Neural progenitor cell (in vitro differentiated cells): ENCODE measurements at regions not wholly inside any gene's neighbourhood (a gene's known extent, or its start where the extent isn't known, plus 50 kb on each side); places are given as distances from the start of the nearest gene placed in this dataset.

Source experiments
- EZH2 ChIP-seq: fragments of 200-600 bp; sonication (generic); IDR thresholded peaks from 2 replicates; pipeline ENCODE4 v1.6.1; 2017; ENCODE audit warnings: antibody characterized with exemption, mild to moderate bottlenecking, moderate library complexity
- TF ChIP-seq, protein P1 (sequence below): fragments of 200-600 bp; sonication (generic); IDR thresholded peaks from 2 replicates; pipeline ENCODE4 v1.5.1; 2017; ENCODE audit warnings: antibody characterized with exemption, mild to moderate bottlenecking

DNA sequence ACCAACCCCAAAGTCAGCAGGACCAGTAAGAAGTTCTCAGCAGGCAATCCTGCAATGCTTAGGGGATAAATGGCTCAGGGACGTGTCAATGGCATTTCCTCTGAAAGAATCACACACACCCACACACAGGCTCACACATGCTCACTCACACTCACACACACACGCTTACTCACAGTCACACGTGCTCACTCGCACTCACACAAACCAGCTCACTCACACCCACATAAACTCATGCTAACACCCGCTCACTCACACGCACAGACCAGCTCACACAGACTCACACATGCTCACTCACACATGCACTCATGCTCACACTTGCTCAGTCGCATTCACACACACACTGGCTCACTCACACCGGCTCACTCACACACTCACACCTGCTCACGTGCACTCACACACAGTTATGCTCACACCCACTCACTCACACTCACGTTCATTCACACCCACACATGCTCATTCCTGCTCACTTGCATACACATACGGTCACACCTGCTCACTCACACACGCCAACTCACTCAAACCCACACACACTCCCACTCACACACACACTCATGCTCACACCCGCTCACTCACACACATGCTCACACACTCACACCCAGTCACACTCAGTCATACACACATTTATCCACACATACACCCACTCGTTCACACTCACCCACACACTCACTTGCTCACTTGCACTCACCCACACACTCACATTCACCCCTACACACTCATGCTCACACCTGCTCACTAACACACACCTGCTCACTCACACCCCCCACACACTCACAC lies 436.8 kb downstream of the BCL11B start:
- TF ChIP-seq EZH2 = no peak
- TF ChIP-seq, protein P1, sequence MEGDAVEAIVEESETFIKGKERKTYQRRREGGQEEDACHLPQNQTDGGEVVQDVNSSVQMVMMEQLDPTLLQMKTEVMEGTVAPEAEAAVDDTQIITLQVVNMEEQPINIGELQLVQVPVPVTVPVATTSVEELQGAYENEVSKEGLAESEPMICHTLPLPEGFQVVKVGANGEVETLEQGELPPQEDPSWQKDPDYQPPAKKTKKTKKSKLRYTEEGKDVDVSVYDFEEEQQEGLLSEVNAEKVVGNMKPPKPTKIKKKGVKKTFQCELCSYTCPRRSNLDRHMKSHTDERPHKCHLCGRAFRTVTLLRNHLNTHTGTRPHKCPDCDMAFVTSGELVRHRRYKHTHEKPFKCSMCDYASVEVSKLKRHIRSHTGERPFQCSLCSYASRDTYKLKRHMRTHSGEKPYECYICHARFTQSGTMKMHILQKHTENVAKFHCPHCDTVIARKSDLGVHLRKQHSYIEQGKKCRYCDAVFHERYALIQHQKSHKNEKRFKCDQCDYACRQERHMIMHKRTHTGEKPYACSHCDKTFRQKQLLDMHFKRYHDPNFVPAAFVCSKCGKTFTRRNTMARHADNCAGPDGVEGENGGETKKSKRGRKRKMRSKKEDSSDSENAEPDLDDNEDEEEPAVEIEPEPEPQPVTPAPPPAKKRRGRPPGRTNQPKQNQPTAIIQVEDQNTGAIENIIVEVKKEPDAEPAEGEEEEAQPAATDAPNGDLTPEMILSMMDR = no peak
